ENCODE measurements at regions not wholly inside any gene's neighbourhood (a gene's known extent, or its start where the extent isn't known, plus 50 kb on each side); places are given as distances from the start of the nearest gene placed in this dataset.
"Not testable (repeated sequence)": the region's sequence is repeated elsewhere in the genome, so short reads cannot be mapped to it uniquely, and the experiment has no call there.

DNA sequence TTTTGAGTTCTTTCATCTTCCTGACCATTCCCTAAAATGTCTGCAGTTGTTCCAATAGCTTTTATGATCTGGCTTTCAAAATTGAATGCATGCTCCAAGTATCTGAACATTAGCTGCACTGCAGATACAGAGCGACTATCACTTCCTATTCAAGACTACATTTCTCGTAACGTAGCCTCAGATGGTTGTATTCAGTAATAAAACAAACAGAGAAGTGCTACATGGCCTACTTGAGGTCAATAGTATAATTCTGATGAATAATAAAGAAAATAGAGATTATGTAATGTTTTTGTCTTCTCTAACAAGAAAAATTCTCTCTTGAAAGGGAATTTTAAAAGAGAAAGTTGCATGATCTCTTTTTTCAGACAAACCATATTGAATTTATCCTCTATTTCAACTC is 333.9 kb upstream of the IRAK1BP1 start:
- Histone ChIP-seq H3K9me3 (ENCODE audit: control insufficient read depth, insufficient read depth, low read depth, low read length) (no peaks in the 10 kb centered on the region), H3K4me2 (ENCODE audit: extremely low read depth, insufficient read depth, low read length) (no peak overlapping the region), H4K20me1 (ENCODE audit: control insufficient read depth, extremely low read depth, insufficient read depth, low read length) (no peaks in the 10 kb centered on the region), H3K27ac (ENCODE audit: insufficient read depth, low read length) (no peak overlapping the region), H3K79me2 (ENCODE audit: control insufficient read depth, insufficient read depth, low read length) (no peaks in the 10 kb centered on the region), H3K9ac (ENCODE audit: insufficient read depth, low read length) (no peak overlapping the region), H3K36me3 (ENCODE audit: control insufficient read depth, insufficient read depth, low read length) (no peaks in the 10 kb centered on the region), H3K27me3 (ENCODE audit: control insufficient read depth, insufficient read depth, low read length) (no peaks in the 10 kb centered on the region), H3K4me1 (ENCODE audit: control insufficient read depth, extremely low read depth, insufficient read depth, low read length) (no peaks in the 10 kb centered on the region), H2AFZ (ENCODE audit: low read length) (no peak overlapping the region), H3K4me3 (replicated peaks in 1 of 4; ENCODE audit: control extremely low read depth in 1 of 4, insufficient read depth in 1 of 4, low read depth in 3 of 4, low read length in 4 of 4) (no peak overlapping the region)
- TF ChIP-seq, protein P1, sequence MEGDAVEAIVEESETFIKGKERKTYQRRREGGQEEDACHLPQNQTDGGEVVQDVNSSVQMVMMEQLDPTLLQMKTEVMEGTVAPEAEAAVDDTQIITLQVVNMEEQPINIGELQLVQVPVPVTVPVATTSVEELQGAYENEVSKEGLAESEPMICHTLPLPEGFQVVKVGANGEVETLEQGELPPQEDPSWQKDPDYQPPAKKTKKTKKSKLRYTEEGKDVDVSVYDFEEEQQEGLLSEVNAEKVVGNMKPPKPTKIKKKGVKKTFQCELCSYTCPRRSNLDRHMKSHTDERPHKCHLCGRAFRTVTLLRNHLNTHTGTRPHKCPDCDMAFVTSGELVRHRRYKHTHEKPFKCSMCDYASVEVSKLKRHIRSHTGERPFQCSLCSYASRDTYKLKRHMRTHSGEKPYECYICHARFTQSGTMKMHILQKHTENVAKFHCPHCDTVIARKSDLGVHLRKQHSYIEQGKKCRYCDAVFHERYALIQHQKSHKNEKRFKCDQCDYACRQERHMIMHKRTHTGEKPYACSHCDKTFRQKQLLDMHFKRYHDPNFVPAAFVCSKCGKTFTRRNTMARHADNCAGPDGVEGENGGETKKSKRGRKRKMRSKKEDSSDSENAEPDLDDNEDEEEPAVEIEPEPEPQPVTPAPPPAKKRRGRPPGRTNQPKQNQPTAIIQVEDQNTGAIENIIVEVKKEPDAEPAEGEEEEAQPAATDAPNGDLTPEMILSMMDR (conservative IDR thresholded peaks at IDR 0.05 in 1 of 2, IDR thresholded peaks at IDR 0.05 in 1 of 2; ENCODE audit: low read depth in 1 of 2, low read length in 2 of 2): no peak
- TF ChIP-seq EZH2 (IDR thresholded peaks at IDR 0.05; ENCODE audit: low read length, missing control alignments): no peak
- peak in 1 of 2 donors; percentile 32 for DNase-seq (ENCODE audit: low read depth in 2 of 2)

DNA sequence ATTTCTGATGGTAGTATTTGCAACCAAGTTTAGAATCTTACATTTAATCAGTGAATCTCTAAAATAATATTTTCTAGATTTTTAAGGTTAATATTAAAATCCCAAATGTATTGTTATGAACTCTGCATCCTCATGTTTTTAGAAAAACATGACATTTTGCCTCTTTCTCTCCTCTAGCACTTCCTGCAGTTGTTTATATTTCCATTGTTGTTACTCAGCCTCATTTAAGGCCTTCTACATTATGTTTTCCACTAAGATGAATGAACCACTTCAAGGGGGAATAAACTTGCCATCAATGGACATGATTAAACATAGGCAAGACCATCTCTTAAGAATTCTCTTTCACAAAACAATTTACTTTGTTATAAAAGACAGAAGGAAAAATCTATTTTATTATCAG is 333.5 kb upstream of the IRAK1BP1 start:
- no peaks in the 10 kb centered on the region for H3K27me3 ChIP-seq (ENCODE audit: control insufficient read depth, insufficient read depth, low read length)
- no peaks in the 10 kb centered on the region for H3K79me2 ChIP-seq (ENCODE audit: control insufficient read depth, insufficient read depth, low read length)
- H3K9me3 ChIP-seq (ENCODE audit: control insufficient read depth, insufficient read depth, low read depth, low read length): no peaks in the 10 kb centered on the region
- H4K20me1 ChIP-seq (ENCODE audit: control insufficient read depth, extremely low read depth, insufficient read depth, low read length): no peaks in the 10 kb centered on the region
- no peaks in the 10 kb centered on the region for H3K36me3 ChIP-seq (ENCODE audit: control insufficient read depth, insufficient read depth, low read length)
- no peak overlapping the region for H3K27ac ChIP-seq (ENCODE audit: insufficient read depth, low read length)
- no peak for DNase-seq (ENCODE audit: low read depth in 2 of 2)
- H3K4me3 ChIP-seq (replicated peaks in 1 of 4; ENCODE audit: control extremely low read depth in 1 of 4, insufficient read depth in 1 of 4, low read depth in 3 of 4, low read length in 4 of 4): no peak overlapping the region
- H2AFZ ChIP-seq (ENCODE audit: low read length): no peak overlapping the region
- no peak overlapping the region for H3K4me2 ChIP-seq (ENCODE audit: extremely low read depth, insufficient read depth, low read length)
- H3K4me1 ChIP-seq (ENCODE audit: control insufficient read depth, extremely low read depth, insufficient read depth, low read length): no peaks in the 10 kb centered on the region
- TF ChIP-seq, protein P1 (conservative IDR thresholded peaks at IDR 0.05 in 1 of 2, IDR thresholded peaks at IDR 0.05 in 1 of 2; ENCODE audit: low read depth in 1 of 2, low read length in 2 of 2): no peak
- H3K9ac ChIP-seq (ENCODE audit: insufficient read depth, low read length): no peak overlapping the region

DNA sequence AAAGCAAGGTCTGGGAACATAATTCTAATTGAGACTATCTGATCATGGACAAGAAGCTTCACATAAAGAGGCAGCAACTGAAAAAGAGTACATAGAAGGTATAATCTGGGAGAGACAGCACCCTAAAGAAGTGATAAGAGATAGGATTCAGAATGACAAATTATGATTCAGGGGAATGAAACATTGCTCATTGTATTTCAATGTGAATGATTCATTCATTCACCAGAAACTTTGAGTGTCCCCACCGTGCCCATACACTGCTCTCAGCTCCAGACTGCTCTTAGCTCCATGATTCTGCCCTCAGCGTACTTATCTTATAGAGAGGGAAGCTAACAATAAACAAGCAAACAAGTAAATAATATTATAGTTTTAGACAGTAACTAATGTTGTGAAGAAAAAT is 329.3 kb upstream of the IRAK1BP1 start:
- Histone ChIP-seq H3K4me1 (ENCODE audit: control insufficient read depth, extremely low read depth, insufficient read depth, low read length) (no peaks in the 10 kb centered on the region), H3K27me3 (ENCODE audit: control insufficient read depth, insufficient read depth, low read length) (no peaks in the 10 kb centered on the region), H3K79me2 (ENCODE audit: control insufficient read depth, insufficient read depth, low read length) (no peaks in the 10 kb centered on the region), H4K20me1 (ENCODE audit: control insufficient read depth, extremely low read depth, insufficient read depth, low read length) (no peaks in the 10 kb centered on the region), H3K4me2 (ENCODE audit: extremely low read depth, insufficient read depth, low read length) (no peak overlapping the region), H3K9ac (ENCODE audit: insufficient read depth, low read length) (no peak overlapping the region), H3K4me3 (replicated peaks in 1 of 4; ENCODE audit: control extremely low read depth in 1 of 4, insufficient read depth in 1 of 4, low read depth in 3 of 4, low read length in 4 of 4) (no peak overlapping the region), H3K27ac (ENCODE audit: insufficient read depth, low read length) (no peak overlapping the region), H3K36me3 (ENCODE audit: control insufficient read depth, insufficient read depth, low read length) (no peaks in the 10 kb centered on the region), H3K9me3 (ENCODE audit: control insufficient read depth, insufficient read depth, low read depth, low read length) (no peaks in the 10 kb centered on the region), H2AFZ (ENCODE audit: low read length) (no peak overlapping the region)
- TF ChIP-seq, protein P1 (conservative IDR thresholded peaks at IDR 0.05 in 1 of 2, IDR thresholded peaks at IDR 0.05 in 1 of 2; ENCODE audit: low read depth in 1 of 2, low read length in 2 of 2): no peak
- TF ChIP-seq EZH2 (IDR thresholded peaks at IDR 0.05; ENCODE audit: low read length, missing control alignments): no peak
- DNase-seq (ENCODE audit: low read depth in 2 of 2): peak in 1 of 2 donors; percentile 55

DNA sequence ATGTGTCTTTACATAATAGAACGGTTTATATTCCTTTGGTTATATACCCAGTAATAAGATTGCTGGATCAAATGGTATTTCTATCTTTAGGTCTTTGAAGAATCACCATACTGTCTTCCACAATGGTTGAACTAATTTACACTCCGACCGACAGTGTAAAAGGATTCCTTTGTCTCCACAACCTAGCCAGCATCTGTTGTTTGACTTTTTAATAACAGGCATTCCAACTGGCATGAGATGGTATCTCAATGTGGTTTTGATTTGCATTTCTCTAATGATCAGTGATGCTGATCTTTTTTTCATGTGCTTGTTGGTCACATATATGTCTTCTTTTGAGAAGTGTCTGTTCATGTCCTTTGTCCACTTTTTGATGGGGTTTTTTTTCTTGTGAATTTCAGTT is 319.7 kb upstream of the IRAK1BP1 start:
- DNase-seq (ENCODE audit: low read depth in 2 of 2); H3K9ac ChIP-seq (ENCODE audit: insufficient read depth, low read length); H3K9me3 ChIP-seq (ENCODE audit: control insufficient read depth, insufficient read depth, low read depth, low read length); H3K27ac ChIP-seq (ENCODE audit: insufficient read depth, low read length); H3K4me1 ChIP-seq (ENCODE audit: control insufficient read depth, extremely low read depth, insufficient read depth, low read length); H3K27me3 ChIP-seq (ENCODE audit: control insufficient read depth, insufficient read depth, low read length); H3K79me2 ChIP-seq (ENCODE audit: control insufficient read depth, insufficient read depth, low read length); H4K20me1 ChIP-seq (ENCODE audit: control insufficient read depth, extremely low read depth, insufficient read depth, low read length); H2AFZ ChIP-seq (ENCODE audit: low read length); H3K36me3 ChIP-seq (ENCODE audit: control insufficient read depth, insufficient read depth, low read length); H3K4me2 ChIP-seq (ENCODE audit: extremely low read depth, insufficient read depth, low read length); H3K4me3 ChIP-seq (replicated peaks in 1 of 4; ENCODE audit: control extremely low read depth in 1 of 4, insufficient read depth in 1 of 4, low read depth in 3 of 4, low read length in 4 of 4): not testable (repeated sequence)

Data from fibroblast of lung (primary cell).